NCI-H1092 (cell line): ENCODE measurements at regions not wholly inside any gene's neighbourhood (a gene's known extent, or its start where the extent isn't known, plus 50 kb on each side); places are given as distances from the start of the nearest gene placed in this dataset.
"Not testable (repeated sequence)": the region's sequence is repeated elsewhere in the genome, so short reads cannot be mapped to it uniquely, and the experiment has no call there.

Source experiments
- DNase-seq: peaks from one replicate; lab custom pipeline; 2025; lab: John Stamatoyannopoulos, UW

DNA sequence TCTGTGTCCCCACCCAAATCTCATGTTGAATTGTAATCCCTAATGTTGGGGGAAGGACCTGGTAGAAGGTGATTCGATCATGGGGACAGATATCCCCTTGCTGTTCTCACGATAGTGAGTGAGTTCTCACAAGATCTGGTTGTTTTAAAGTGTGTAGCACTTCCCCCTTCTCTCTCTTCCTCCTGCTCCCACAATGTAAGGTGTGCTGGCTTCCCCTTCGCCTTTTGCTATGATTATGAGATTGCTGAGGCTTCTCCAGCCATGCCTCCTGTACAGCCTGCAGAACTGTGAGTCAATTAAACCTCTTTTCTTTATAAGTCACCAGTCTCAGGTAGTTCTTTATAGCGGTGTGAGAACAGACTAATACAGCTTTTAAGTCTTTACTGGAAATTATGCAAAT, 193.3 kb upstream of the RBBP8 start:
- no peak for DNase-seq

DNA sequence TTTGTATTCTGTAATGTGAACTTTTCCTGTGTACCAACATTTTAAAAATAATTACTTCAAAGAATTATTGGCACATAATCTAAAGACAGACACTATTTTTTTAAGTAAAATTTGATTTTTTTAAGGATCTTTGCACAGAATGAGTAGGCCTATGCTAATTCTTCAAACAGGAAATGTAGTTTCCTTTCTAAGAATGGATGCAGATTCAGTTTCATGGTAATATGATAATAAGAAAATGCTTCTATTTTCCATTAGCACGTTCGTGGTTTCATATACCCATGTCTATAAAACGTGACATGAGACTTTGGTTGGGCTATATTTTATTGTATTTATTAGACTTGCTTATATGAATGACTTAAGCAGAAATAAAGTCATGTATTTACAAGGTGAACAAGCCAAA, 191.8 kb upstream of the RBBP8 start:
- no peak for DNase-seq

DNA sequence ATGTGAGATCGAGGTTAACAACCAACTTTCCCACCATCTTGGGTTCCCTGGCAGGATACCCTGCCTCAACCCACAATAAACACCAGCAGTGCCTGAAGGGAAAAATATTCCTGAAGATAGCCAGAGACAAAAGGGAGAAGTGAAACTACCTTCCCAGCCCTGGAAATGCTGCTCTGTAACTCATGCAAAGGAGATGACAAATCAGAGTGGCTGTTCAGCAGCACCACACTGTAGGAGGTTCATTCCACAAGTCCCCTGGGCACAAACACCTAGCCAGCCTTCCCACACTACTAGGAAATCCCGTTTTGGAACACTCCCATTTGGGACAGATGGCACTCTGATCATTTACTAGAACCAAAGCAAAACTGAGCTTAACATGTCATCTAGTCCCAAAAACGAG, 190.7 kb upstream of the RBBP8 start:
- no peak for DNase-seq

DNA sequence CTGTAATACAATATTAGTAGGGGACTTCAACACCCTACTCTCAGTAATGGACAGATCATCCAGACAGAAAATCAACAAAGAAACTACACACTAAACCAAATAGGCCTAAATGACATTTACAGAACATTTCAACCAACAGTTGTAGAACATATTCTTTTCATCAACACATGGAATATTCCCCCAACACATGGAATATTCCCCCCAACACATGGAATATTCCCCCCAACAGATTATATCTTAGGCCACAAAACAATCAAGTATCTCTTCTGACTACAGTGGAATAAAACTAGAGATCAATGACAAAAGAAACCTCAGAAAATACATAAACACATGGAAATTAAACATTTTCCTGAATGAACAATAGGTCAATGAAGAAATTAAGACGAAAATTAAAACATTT, 187.2 kb upstream of the RBBP8 start:
- DNase-seq = no peak

DNA sequence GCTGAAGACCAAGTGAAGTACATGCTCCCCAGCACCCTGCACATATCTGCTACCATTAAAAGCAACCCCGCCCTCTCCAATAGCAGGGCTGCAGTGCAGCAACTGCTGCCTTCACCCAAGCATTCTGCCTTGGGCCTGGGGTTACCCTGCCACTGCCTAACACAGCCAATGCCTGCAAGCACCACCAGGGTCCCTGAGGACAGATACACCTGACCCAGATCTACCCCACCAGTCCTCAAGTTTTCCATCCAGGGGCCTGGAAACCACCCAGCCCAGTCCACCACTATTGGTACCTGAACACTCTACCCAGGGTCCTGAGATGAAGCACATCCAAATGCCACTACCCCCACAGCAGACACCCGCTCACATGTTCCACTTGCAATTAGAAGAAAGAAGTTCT, 181.1 kb upstream of the RBBP8 start:
- DNase-seq = no peak

DNA sequence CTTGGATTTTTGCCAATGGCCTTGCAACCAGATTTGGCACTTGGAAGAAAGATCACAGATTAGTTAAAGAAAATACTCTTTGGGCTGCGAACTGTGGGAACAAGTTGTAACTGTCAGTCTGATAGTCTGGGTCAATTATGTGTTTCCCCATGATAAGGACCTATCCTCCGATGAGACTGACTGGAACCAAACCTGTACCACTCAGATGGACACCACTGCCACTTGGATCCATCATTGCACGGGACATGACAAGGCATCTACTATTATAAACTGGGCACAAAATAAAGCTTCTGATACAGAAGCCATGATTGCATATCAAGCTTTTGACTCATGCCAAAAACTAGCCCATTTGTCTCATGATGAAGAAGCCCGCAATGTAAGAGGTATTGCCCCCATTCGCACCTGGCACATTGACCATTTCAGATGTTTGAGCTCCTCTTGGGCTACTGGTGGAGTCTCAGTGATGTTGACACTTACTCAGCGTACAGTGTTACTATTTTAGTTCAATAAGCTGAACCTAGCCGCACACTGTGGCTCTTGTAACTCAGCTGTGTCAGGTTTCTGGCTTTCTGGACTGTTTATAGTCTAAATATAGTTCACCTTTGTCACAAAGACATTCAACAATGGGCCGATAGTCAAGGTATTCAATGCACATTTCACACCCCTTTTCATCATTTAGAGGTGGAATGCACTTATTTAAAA, 179.8 kb upstream of the RBBP8 start:
- DNase-seq = no peak

DNA sequence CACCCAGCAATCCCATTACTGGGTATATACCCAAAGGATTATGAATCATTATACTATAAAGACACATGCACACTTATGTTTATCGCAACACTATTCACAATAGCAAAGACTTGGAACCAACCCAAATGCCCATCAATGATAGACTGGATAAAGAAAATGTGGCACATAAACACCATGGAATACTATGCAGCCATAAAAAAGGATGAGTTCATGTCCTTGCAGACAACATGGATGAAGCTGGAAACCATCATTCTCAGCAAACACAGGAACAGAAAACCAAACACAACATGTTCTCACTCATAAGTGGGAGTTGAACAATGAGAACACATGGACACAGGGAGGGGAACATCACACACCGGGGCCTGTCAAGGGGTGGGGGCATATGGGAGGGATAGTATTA, 169.1 kb upstream of the RBBP8 start:
- DNase-seq = not testable (repeated sequence)

DNA sequence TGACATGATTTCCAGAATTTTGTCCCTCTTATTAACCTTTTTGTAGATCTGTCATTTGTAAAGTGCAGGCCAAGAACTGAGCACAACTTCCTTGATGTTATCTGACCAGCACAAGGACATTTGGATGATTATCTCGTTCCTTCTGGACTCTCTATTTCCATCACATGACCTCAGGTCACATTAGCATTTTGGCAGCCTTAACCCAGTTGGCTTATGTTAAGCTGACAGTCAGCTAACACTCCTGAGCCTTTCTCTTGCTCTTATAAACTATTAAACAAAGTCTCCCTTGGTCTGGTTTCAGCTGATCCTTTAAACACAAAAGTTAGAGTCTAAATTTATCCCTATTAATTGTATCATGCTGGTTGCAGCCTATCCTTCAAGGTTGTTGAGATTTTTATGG, 167.2 kb upstream of the RBBP8 start:
- no peak for DNase-seq

DNA sequence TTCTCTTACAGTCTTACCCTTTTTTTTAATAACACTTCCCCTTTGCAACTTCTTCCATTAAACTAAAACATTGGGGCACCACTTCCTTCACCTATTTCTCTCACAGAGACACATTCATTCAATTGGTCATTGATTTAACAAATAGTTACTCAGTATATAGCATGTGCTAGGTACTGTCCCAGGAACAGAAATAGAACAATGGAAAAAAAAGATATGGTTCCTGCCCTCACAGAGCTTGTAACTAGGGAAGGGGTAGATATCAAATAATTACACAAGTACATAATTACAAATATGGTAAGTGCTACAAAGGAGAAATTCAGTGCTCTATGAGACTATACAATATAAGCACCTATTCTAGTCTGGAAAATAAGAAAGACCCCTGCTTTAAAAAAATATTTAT, 165.5 kb upstream of the RBBP8 start:
- DNase-seq = no peak

DNA sequence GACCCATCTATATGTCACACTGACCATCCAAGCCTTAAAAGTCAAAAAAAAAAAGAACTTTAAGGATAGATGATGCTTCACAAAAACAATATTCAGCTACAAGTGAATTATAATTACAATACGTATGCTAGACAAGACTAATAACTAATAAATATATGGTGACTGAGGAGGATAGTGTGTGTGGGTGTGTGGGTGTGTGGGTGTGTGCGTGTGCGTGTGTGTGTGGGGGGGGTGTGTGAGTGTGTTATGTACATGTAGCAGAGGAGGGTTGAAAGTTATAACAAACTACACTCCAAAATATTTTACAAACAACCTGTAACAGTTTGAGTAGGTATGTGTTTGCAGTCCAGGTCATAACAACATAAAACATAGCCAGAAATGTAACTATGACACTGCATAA, 159.2 kb upstream of the RBBP8 start:
- DNase-seq = no peak

DNA sequence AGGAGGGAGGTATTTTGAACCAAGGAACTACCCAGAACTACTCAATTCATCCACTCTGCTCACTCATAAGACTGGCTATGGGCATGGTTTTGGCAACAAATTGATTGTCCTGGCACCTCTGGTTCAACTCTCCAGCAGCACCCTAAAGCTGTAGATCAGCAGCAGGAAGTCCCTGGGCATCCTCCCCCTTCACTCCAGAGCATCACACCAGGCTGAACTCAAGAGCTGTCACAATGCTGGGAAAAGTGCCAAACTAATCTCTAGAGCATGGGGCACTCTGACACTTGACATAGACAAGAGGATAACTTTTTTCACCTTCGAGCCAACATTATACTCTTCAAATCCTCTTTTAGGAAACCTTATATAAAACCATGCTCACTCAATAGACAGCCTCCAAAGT, 154.1 kb upstream of the RBBP8 start:
- DNase-seq = no peak

DNA sequence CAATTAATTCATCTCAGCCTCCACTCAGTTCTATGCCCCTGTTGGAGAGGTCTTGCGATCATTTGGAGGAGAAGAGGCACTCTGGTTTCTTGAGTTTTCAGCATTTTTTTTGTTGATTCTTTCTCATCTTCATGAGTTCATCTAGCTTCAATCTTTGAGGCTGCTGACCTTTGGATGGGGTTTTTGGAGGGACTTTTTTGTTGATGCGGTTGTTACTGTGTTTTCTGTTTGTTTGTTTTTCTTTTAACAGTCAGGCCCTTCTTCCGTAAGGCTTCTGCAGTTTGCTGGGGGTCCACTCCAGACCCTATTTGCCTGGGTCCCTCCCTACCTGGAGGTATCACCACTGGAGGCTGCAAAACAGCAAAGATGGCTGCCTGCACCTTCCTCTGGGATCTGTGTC, 149.9 kb upstream of the RBBP8 start:
- no peak for DNase-seq

DNA sequence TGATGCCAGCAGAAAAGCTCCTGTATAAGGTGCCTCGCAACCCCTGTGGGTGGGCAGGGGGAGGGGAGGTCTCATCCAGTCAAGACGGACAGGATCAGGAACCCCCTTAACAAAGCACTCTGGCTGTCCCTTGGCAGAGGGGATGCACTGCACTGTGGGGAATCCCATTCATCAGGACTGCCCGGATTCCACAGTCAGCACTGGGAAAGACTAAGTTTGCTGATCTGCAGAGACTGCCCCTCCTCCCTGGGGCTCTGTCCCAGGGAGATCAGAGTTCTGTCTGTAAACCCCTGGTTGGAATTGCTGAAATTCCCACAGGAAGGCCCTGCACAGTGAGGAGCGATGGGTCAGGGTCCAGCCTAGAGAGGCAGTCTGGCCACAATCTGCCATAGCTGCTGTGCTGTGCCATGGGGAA, 149.5 kb upstream of the RBBP8 start:
- DNase-seq = no peak

DNA sequence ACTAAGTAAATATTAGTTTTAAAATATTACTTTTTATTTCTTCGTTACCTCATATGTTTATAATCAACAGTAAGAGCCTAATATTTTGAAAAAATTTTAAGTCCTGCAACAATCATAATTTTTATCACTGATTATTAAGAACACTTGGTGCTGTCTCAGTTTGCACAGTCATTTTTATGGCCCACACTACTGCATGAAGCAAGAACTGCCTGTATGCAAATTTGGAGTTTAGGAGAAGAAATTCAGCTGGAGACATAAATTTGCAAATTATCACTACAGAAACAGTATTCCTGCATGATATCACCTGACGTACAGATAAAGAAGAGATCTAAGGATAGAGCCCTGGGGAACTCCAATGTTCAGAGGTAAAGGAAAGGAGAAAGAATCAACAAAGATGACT, 144.1 kb upstream of the RBBP8 start:
- no peak for DNase-seq

DNA sequence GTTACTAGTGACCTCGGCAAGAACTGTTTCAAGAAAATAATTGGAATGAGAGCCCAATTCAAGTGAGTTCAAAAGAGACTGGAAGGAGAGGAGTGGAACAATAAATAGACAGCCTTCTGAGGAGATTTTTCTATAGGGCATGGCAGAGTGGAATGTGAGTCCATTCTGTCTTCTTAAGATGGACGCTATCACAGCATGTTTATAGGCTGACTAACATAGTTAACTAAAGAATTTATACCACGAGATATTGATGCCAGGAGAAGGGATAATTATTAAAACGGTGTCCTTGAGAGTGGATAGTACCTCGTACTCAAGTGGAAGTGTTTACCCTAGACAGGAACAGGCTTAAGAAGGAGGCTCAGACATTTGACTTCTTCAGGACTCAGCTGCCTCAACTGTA, 143.5 kb upstream of the RBBP8 start:
- no peak for DNase-seq

DNA sequence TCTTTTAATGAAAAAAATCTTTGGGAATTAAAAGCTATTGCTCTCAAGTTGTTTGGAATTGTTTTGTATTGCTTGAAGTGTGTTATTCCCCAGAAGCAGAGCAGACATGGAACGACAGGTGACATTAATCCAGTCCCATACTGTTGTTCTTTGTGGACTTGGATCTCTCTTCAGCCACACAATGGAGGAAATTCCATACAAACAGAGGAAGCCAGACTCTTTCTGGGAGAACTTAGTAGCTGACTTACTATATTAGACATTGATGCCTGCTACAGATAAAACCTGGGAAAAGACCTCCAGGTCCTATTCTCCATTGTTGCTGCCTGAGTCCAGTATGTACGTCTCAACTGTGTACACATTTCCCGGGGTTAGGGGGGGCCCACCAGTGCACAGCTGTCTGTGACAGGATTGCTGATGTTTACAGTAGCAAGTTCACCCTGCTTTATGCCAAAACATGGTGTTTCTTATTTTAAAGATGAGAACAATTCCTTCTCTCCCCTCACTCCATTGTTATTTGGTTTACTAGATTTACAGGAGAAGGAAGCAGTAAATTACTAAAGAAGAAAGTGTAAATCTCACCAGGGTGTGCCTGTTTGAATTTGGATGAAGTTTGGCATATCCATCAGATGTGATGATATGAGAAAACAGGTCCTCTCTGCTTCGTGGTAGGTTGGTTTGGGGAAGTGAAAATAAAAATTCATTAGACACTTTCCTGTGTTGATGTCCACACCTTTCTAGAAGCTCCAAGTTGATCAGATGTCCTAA, 142.4 kb upstream of the RBBP8 start:
- no peak for DNase-seq

DNA sequence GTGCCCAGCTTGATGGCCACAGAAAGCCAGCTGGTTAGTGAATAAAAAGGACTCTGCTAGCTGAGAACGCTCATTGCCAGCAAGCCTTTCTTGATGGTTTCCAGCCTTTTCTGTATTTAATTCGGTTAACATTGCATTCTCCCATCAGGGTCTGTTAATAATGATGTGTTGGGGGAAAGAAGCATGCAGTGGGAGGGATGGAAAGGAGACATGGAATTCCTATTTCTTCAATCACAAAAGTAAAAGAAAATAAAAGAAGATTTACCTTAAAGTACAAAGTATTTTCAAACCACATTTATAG, 141.9 kb upstream of the RBBP8 start:
- no peak for DNase-seq

DNA sequence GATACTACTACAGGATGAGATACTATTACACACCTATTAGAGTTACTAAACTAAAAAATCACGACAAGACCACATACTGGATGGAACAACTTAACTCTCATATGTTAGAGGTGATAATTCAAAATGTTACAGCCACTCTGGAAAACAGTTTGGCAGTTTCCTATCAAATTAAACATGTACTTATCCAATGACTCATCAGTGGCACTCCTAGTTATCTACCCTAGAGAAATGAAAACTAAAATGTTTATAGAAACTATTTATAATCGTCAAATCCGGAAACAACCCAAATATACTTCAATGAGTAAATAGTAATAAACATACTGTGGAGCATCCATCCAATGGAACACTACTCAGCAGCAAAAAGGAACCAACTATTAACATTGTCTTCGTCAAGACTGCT, 137.0 kb upstream of the RBBP8 start:
- no peak for DNase-seq

DNA sequence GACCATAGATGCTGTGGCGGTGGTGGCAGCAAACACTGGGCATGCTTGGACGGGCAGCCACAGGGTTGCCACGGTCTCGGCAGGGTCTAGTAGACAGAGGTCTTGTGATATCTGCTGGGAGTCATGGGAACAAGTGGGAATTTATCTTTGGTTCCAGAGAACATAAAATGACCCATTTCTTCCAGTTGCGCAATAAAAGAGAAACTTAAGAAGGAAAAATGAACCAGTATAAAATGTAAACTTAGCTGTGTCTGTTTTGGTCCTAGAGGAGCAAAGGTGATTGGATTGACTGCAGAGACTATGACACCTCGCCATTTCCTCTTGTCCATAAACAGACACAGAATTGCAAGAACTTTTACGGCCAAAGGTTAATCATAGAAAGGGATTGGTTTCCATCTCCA, 132.6 kb upstream of the RBBP8 start:
- no peak for DNase-seq

DNA sequence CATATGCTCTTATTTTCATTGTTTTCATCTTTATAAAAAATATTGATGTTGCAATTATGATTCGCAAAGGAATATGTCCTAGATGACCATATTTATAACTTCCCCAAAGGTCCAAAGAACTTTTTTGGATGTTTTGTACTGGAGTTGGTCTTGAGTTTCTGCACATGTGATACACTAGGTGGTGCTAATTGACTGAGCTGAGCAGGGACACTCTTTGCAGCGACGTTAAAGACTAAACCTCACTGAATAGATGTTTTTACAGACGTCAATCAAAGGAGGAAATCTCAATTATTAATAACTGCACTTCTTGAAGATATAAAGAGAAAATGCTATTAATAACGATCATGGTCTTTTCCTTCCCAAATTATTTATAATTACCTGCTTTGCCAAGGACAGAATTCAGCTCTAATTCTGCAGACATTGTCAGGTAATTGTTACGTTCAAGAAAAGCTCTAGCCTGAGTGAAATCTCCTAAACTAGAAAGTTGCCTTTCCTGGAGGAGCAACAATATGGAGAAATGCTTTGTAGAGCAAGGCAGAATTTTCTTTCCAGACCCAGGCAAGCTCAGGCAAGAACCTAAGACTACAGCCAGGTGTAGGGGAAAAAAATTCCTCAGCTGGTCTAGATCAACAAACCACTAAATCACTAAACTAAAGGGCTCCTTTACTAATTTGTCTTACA, 119.3 kb upstream of the RBBP8 start:
- DNase-seq = no peak

DNA sequence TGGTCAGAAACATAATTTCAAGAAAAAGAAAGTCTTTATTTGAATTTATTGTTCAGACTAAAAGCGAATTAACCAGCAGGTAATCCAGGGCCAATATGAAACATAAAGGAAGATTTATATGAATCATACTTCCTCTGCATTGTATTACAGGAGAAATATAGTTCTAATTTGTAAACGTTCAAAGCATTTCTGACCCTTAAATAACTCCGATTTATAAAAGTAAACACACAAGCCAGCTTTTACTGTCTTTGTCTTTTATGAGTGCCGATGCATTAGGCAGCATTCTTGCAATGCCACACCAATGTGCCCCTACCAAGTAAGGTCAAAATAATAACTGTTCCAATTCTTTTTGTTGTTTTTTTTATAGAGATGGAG, 118.8 kb upstream of the RBBP8 start:
- DNase-seq = no peak

DNA sequence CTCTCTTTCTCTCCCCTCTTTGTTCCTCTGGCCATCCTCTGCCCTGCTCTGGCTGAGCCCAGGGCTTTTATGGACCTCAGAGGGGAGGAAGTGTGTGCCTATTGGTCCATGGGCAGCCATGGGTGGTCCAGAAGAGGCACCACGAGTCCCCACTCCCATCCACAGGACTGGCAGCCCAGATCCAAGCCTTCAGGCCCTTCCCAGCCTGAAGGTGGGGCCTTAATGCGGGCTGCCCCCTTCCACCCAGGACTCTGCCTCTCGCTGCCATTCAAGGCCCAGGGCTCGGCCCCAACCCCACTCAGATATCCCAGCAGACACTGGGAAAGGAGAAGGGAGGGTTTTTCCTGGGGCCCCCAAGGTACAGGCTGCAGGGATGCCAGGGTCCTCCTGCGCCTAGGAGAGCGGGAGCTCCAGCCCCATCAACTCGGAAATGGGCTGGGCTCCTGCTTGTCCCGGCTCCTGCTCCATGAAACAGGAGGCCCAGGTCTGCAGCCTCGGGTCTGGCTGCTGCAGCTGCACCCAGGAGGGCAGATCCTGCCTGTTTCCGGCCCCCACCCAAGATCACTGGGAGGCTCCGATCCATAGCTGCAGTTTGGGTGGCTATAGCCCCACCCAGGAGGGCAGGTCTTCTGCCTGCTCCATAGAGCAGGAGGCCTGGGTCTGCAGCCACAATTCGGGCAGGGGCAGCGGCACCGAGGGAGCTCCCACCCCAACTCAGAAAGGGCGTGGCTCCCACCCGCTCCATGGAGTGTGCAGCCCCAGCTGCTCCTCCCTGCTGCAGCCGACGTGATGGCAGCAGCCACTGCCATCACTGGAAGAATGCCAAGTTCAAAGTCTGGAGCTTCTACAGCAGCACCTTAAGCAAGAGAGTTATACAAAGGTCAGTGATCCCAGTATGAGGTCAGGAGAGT, 116.6 kb upstream of the RBBP8 start:
- DNase-seq = peak; percentile 8

DNA sequence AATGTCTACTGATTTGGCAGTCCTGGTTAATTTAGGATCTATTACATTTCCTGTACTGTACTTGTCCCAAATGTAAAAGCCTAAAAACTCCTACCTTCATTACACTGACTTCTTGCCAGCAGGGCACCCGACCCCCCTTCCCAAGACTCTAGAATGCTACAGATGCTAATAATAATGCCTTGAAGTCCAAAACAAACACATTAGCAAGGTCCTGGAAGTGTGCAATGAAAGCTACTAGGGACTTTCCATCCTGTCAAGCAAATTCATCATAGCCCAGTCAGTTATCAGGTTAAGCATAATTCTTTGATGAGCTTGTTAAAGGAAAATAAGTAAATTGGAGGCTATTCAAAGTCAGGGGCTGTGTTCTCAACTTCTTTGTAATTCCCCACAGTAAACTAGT, 115.3 kb upstream of the RBBP8 start:
- no peak for DNase-seq
